ENCODE measurements at regions not wholly inside any gene's neighbourhood (a gene's known extent, or its start where the extent isn't known, plus 50 kb on each side); places are given as distances from the start of the nearest gene placed in this dataset.
"Not testable (repeated sequence)": the region's sequence is repeated elsewhere in the genome, so short reads cannot be mapped to it uniquely, and the experiment has no call there.

- no peak for DNase-seq
These were observed 133.6 kb upstream of the XPO1 start for GRCh38 chr2:61671561-61672315.

DNA sequence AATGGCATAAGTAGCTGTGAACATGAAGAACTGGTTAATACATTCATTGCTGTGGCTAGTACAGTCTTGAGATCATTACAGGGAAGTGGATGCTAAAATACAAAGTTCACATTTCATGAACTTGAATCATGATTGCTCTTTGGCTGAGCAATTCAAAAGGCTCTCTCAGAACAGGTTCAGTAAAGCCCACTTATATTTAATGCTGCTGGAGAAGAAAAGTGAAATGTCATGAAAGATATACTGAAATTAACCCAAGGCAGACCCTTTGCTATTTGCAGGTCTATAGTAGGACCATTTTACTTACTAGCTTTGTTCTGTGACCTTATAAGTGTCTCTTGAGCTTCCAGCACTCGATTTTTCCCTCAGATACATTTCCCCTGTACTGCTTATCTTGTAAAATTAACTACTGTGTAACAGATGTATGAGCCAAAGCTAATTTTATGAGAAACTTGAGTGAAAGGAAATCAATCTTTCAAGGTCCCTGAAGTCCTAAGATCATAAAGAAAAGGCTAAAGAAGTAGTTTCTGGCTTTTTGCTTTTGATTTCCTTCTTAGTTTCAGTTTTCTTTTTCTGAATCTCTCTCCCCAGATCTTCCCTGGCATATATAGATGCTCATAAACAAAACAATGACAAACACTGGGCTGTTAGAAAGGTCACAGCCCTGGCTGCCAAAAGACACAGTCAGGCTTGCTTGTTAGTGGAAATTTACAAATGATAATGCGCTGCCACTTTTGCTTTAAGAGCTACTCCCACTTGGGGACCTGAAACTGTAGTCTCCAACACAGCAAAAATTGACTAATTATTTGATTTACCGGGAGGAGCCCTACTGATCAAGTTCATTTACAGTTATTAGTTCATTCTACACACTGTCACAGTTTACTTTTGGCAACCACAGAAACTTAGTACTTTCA, 132.7 kb upstream of the XPO1 start:
- no peak for DNase-seq

DNA sequence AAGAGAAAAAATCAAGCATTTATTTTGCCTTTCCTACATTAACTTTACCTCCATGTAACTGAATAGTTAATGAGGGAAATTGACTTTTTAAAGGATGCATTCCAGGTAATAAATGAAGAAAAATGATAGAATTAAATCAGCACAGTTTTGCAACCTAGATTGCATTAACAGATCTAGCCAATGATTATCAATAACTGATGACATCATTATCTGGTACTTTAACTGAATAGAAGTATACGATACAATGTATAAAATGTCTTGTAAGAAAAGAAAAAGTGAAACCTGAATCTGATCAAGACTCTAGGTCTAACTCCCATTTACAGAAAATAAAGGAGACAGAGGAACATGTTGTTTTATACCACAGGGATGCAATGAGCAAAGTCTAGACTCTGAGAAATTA, 126.0 kb upstream of the XPO1 start:
- no peak for DNase-seq

GRCh38 chr2:61662990-61663389, 124.8 kb upstream of the XPO1 start:
- DNase-seq, result no peak

DNA sequence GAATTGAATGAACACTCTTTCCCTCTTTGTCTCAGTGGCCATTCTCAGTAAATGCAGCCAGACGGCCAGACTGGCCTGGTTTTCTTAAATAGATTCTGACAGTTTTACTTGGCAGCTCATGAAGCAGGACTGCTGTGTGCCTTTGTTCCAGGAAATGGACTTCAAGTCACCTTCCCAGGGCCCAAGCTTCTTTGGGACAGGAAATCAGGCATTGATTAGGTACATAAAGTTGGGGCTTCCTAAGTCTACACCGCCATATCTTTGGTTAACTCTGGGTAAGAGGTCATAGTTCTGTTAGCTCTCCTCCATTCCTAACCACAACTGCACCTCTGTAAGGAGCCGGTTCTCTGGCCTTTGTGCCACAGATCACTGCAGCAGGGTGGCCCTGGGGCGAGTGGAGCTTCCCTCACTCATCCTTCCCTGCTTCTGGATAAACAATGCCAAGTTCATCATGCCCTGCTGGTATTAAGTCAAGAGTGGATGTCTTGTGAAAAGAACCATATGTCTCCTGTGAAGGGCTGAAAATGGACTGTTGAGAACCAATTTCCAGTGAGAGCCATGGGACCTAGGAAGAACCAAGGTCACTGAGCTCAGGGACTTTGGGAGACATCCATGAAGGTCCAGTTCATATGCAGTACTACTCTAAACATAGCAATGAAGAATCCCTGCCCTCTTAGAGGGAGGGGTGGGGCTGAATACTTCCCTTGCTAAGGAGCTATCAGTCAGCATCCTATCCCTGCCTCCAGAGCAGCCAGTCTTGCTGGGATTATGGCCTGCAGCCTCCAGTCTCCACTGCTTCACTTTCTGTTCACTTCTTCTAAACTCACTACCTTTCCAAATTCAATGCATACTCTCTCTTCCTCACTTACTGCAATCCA, 122.6 kb upstream of the XPO1 start:
- DNase-seq, result no peak

- DNase-seq, result no peak
These were observed 121.0 kb upstream of the XPO1 start for GRCh38 chr2:61658841-61659780.

DNA sequence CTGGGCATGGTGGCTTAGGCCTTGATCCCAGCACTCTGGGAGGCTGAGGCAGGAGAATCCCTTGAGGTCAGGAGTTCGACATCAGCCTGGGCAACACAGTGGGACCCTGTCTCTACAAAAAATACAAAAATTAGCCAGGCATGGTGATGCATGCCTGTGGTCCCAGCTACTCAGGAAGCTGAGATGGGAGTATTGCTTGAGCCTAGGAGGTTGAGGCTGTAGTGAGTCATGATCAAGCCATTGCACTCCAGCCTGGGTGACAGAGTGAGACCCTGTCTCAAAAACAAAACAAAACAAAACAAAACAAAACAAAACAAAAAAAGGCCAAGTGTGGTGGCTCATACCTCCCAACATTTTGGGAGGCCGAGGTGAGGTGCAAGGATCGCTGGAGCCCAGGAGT, 111.8 kb upstream of the XPO1 start:
- not testable (repeated sequence) for DNase-seq

GRCh38 chr2:61649021-61649420, 110.9 kb upstream of the XPO1 start:
- DNase-seq, result no peak

DNA sequence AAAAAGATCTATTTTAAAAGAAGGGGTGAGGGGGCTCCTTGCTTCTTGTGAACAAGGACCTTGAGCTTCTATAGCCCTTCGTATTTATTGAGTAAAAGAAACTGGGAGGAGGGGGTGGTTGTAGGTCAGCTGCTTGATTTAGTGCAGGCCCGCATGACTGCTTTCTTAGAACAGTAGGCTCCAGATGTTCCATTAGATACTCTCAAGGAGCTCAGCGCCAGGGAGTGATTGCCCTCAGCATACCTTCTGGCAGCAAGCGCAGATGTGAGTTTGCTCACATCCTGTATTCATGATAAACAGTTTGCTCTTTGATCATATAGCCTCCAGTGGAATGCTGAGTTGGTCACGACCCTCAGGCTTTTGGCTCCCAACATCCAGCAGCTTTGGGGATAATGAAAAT, 108.9 kb upstream of the XPO1 start:
- no peak for DNase-seq

- DNase-seq, result no peak
These were observed 107.8 kb upstream of the XPO1 start for GRCh38 chr2:61645911-61646310.

DNA sequence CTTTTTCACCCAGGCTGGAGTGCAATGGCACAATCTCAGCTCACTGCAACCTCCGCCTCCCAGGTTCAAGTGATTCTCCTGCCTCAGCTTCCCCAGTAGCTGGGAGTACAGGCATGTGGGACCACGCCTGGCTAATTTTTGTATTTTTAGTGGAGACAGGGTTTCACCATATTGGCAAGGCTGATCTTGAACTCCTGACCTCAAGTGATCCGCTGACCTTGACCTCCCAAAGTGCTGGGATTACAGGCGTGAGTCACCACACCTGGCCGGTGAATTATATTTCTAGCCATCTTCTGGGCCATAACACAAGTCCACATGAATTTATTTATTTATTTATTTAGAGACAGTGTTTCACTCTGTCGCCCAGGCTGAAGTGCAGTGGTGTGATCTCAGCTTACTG, 105.0 kb upstream of the XPO1 start:
- not testable (repeated sequence) for DNase-seq

DNA sequence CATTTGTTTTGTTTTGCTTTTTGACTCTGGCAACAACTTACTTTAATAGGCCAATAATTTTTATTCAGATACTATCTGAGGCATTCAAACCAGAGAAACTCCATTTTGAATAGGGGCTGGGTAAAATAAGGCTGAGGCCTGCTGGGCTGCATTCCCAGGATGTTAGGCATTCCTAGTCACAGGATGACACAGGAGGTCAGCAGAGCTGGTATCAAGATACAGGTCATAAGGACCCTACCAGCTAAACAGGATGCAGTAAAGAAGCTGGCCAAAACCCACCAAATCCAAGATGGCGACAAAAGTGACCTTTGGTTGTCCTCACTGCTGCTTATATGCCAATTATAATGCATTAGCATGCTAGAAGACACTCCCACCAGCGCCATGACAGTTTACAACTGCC, 102.2 kb upstream of the XPO1 start:
- DNase-seq, result no peak

GRCh38 chr2:61639721-61640120, 101.6 kb upstream of the XPO1 start:
- DNase-seq, result no peak

GRCh38 chr2:61636686-61637085, 98.5 kb upstream of the XPO1 start:
- DNase-seq, result no peak

- DNase-seq, result no peak
These were observed 96.4 kb upstream of the XPO1 start for GRCh38 chr2:61634512-61634911.

- no peak for DNase-seq
These were observed 95.1 kb upstream of the XPO1 start for GRCh38 chr2:61633250-61633649.

- no peak for DNase-seq
These were observed 94.4 kb upstream of the XPO1 start for GRCh38 chr2:61632276-61633169.

DNA sequence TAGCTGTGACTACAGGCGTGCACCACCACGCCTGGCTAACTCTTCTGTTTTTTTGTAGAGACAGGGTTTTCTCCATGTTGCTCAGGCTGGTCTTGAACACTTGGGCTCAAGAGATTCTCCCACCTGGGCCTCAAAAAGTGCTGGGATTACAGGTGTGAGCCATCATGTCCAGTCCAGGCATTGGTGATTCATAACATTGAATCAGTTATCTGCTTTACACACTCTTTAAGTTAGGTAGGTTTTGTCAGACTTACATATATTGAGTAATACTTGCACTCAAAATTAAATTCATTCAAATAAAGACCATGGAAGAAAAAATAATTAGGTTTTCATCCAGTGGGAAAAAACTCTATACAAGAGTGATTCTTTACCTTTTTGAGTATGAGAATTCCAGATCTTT, 93.2 kb upstream of the XPO1 start:
- DNase-seq, result no peak

GRCh38 chr2:61626827-61627226, 88.7 kb upstream of the XPO1 start:
- no peak for DNase-seq

DNA sequence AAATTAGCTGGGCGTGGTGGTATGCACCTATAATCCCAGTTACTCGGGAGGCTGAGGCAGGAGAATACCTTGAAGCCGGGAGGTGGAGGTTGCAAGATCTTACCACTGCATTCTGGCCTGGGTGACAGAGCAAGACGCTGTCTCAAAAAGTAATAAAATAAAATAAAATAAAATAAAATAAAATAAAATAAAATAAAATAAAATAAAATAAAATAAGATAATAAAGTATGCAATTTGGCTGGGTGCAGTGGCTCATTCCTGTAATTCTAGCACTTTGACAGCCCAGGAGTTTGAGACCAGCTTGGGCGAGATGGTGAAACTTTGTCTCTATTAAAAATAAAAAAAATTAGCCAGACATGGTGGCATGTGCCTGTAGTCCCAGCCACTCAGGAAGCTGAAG, 85.6 kb upstream of the XPO1 start:
- DNase-seq, result no peak

Data from activated effector memory CD4-positive, alpha-beta T cell treated with Interleukin-2 at 50 U/mL for 16 hours (primary cell).